ENCODE measurements at regions not wholly inside any gene's neighbourhood (a gene's known extent, or its start where the extent isn't known, plus 50 kb on each side); places are given as distances from the start of the nearest gene placed in this dataset.

GRCh38 chr6:105483492-105483891, 80.6 kb upstream of the PREP start:
- Histone ChIP-seq H3K4me1 (ENCODE audit: control insufficient read depth, insufficient read depth, low read length) (peaks cover 6% of the 10 kb centered on the region), H3K4me3 (ENCODE audit: low read length) (no peak overlapping the region), H3K27ac (ENCODE audit: low read length) (no peak overlapping the region), H3K27me3 (ENCODE audit: control insufficient read depth, insufficient read depth, low read length) (no peaks in the 10 kb centered on the region), H3K36me3 (ENCODE audit: control insufficient read depth, insufficient read depth, low read length) (no peaks in the 10 kb centered on the region), H3K9me3 (ENCODE audit: control insufficient read depth, insufficient read depth, low read length) (no peaks in the 10 kb centered on the region)
- H3K4me1 Mint-ChIP-seq, result peaks cover 21 to 28% of the 10 kb centered on the region in 2 donors
- TF ChIP-seq CTCF (IDR thresholded peaks at IDR 0.05), result no peak
- H3K9me3 Mint-ChIP-seq, result no peaks in the 10 kb centered on the region
- WGBS (ENCODE audit: insufficient coverage), result 62% methylated on average over 4 of the region's 4 CpGs
- no peaks in the 10 kb centered on the region for H3K36me3 Mint-ChIP-seq
- DNase-seq (peak in 1 of 2 donors; percentile 18), ATAC-seq (no peak)
- peaks cover 0 to 3% of the 10 kb centered on the region in 2 donors for H3K27me3 Mint-ChIP-seq (ENCODE audit: low read depth in 2 of 2)
- H3K27ac Mint-ChIP-seq, result peak overlapping the region in 1 of 2 donors; percentile 27
- H3K4me3 Mint-ChIP-seq, result no peak overlapping the region
- intact Hi-C loops (cut with micrococcal nuclease), result loop anchor here (5.0 kb wide), 1 partner anchor 604 kb away; the partner anchor contains the start of gene PRDM1

- ATAC-seq (no peak), DNase-seq (no peak)
- 71% methylated on average over 1 of the region's 3 CpGs for WGBS (ENCODE audit: insufficient coverage)
- no peaks in the 10 kb centered on the region for H3K9me3 Mint-ChIP-seq
- TF ChIP-seq CTCF (IDR thresholded peaks at IDR 0.05), result no peak
- H3K4me1 Mint-ChIP-seq, result peaks cover 21 to 28% of the 10 kb centered on the region in 2 donors
- Histone ChIP-seq H3K27ac (ENCODE audit: low read length) (peak overlapping the region; percentile 51), H3K9me3 (ENCODE audit: control insufficient read depth, insufficient read depth, low read length) (no peaks in the 10 kb centered on the region), H3K36me3 (ENCODE audit: control insufficient read depth, insufficient read depth, low read length) (no peaks in the 10 kb centered on the region), H3K27me3 (ENCODE audit: control insufficient read depth, insufficient read depth, low read length) (no peaks in the 10 kb centered on the region), H3K4me1 (ENCODE audit: control insufficient read depth, insufficient read depth, low read length) (peaks cover 6% of the 10 kb centered on the region), H3K4me3 (ENCODE audit: low read length) (no peak overlapping the region)
- peak overlapping the region; percentile 62 for H3K4me3 Mint-ChIP-seq
- H3K36me3 Mint-ChIP-seq, result no peaks in the 10 kb centered on the region
- intact Hi-C loops (cut with micrococcal nuclease), result loop anchor here (5.0 kb wide), 1 partner anchor 604 kb away; the partner anchor contains the start of gene PRDM1
- peaks cover 0 to 6% of the 10 kb centered on the region in 2 donors for H3K27me3 Mint-ChIP-seq (ENCODE audit: low read depth in 2 of 2)
- peak overlapping the region; percentile 72 to 80 for H3K27ac Mint-ChIP-seq
Observed at GRCh38 chr6:105482921-105483320, 80.0 kb upstream of the PREP start.

GRCh38 chr6:105482227-105482844, 79.5 kb upstream of the PREP start:
- TF ChIP-seq CTCF (IDR thresholded peaks at IDR 0.05), result no peak
- H3K9me3 Mint-ChIP-seq, result no peaks in the 10 kb centered on the region
- H3K36me3 Mint-ChIP-seq, result peaks cover under 1% of the 10 kb centered on the region
- DNase-seq (peak in 1 of 2 donors; percentile 33), ATAC-seq (peak in 1 of 3 donors; percentile 40)
- H3K27ac Mint-ChIP-seq, result peak overlapping the region; percentile 72 to 80
- intact Hi-C loops (cut with micrococcal nuclease), result loop anchor here (5.0 kb wide), 1 partner anchor 605 kb away; the partner anchor contains the start of gene PRDM1
- peaks cover 21 to 28% of the 10 kb centered on the region in 2 donors for H3K4me1 Mint-ChIP-seq
- no peaks in the 10 kb centered on the region for H3K27me3 ChIP-seq (ENCODE audit: control insufficient read depth, insufficient read depth, low read length)
- no peaks in the 10 kb centered on the region for H3K36me3 ChIP-seq (ENCODE audit: control insufficient read depth, insufficient read depth, low read length)
- no peaks in the 10 kb centered on the region for H3K9me3 ChIP-seq (ENCODE audit: control insufficient read depth, insufficient read depth, low read length)
- H3K27ac ChIP-seq (ENCODE audit: low read length), result peak overlapping the region; percentile 63
- H3K4me3 ChIP-seq (ENCODE audit: low read length), result no peak overlapping the region
- WGBS (ENCODE audit: insufficient coverage), result 0% methylated on average over 1 of the region's 2 CpGs
- peaks cover 6% of the 10 kb centered on the region for H3K4me1 ChIP-seq (ENCODE audit: control insufficient read depth, insufficient read depth, low read length)
- peaks cover 0 to 6% of the 10 kb centered on the region in 2 donors for H3K27me3 Mint-ChIP-seq (ENCODE audit: low read depth in 2 of 2)
- H3K4me3 Mint-ChIP-seq, result peak overlapping the region; percentile 81

- H3K27ac Mint-ChIP-seq, result no peak overlapping the region
- TF ChIP-seq CTCF (IDR thresholded peaks at IDR 0.05), result no peak
- DNase-seq, result no peak
Observed at GRCh38 chr6:105476978-105477377, 74.1 kb upstream of the PREP start.

More at GRCh38 chr6:105476978-105477377, 74.1 kb upstream of the PREP start:
- intact Hi-C loops (cut with micrococcal nuclease), result no loop called here
- no peaks in the 10 kb centered on the region for H3K36me3 ChIP-seq (ENCODE audit: control insufficient read depth, insufficient read depth, low read length)
- Mint-ChIP-seq H3K27me3 (ENCODE audit: low read depth in 2 of 2) (peaks cover 0 to 6% of the 10 kb centered on the region in 2 donors), H3K4me1 (peaks cover 5 to 8% of the 10 kb centered on the region in 2 donors), H3K9me3 (peaks cover 3% of the 10 kb centered on the region in 2 donors), H3K4me3 (no peak overlapping the region), H3K36me3 (peaks cover 8% of the 10 kb centered on the region)
- H3K9me3 ChIP-seq (ENCODE audit: control insufficient read depth, insufficient read depth, low read length), result no peaks in the 10 kb centered on the region
- no peaks in the 10 kb centered on the region for H3K27me3 ChIP-seq (ENCODE audit: control insufficient read depth, insufficient read depth, low read length)
- no peak overlapping the region for H3K27ac ChIP-seq (ENCODE audit: low read length)
- no peaks in the 10 kb centered on the region for H3K4me1 ChIP-seq (ENCODE audit: control insufficient read depth, insufficient read depth, low read length)
- no peak overlapping the region for H3K4me3 ChIP-seq (ENCODE audit: low read length)
- no peak for ATAC-seq

Measured in natural killer cell (primary cell).